Endothelial cell of umbilical vein (primary cell): ENCODE measurements at regions not wholly inside any gene's neighbourhood (a gene's known extent, or its start where the extent isn't known, plus 50 kb on each side); places are given as distances from the start of the nearest gene placed in this dataset.
"Not testable (repeated sequence)": the region's sequence is repeated elsewhere in the genome, so short reads cannot be mapped to it uniquely, and the experiment has no call there.

Experiments used
- BruUV-seq: library from RNA; stranded (reverse); fragments of 400-500 nt; replicated peaks from 2 replicates; lab custom pipeline; 2021; lab: Mats Ljungman, UMichigan
- CTCF ChIA-PET: fragments of 300-600, 350-600 bp; sonication (Branson Sonifier 250); formaldehyde crosslinking; loops from one replicate; lab custom pipeline; 2021; ENCODE audit warnings: antibody characterized with exemption, inconsistent platforms; lab: Charles Lee
- POLR2A ChIA-PET: fragments of 300-600, 350-600 bp; sonication (Branson Sonifier 250); formaldehyde crosslinking; loops from one replicate; lab custom pipeline; 2021; ENCODE audit warnings: antibody characterized with exemption, inconsistent platforms; lab: Charles Lee
- DNase-seq: peaks from one replicate; pipeline ENCODE4 v3.0.0-alpha.2; 2011; ENCODE audit warnings: low read depth, low spot score
- FAIRE-seq: peaks from 2 replicates; lab custom pipeline; 2011; peaks lifted over from hg19 to GRCh38; lab: Jason Lieb, UNC
- H2AFZ ChIP-seq: 2 replicates; pipeline ENCODE4 v1.6.0; 2012; ENCODE audit warnings: low read depth, low read length, control low read depth, inconsistent platforms
- H3K27ac ChIP-seq: 2 replicates; pipeline ENCODE4 v1.5.1; 2011; ENCODE audit warnings: low read depth, mild to moderate bottlenecking, control low read depth, low read length, moderate library complexity; ENCODE audit not compliant: insufficient read depth
- H3K27me3 ChIP-seq, 2 experiments: 2 replicates each; pipeline versions ENCODE4 v1.6.0 to v1.6.1; 2011; ENCODE audit warnings: low read length in 2 of 2, mixed read lengths in 1 of 2; ENCODE audit not compliant: control insufficient read depth in 2 of 2, insufficient read depth in 2 of 2
- H3K36me3 ChIP-seq, 2 experiments: 2 replicates in 1 of 2; 3 replicates in 1 of 2; pipeline ENCODE4 v1.5.1; 2011; ENCODE audit warnings: low read length in 2 of 2, mild to moderate bottlenecking in 1 of 2, moderate library complexity in 1 of 2; ENCODE audit not compliant: control insufficient read depth in 2 of 2, insufficient read depth in 2 of 2; ENCODE audit errors: extremely low read depth in 1 of 2
- H3K4me1 ChIP-seq: 3 replicates; pipeline ENCODE4 v1.5.1; 2011; ENCODE audit warnings: mild to moderate bottlenecking, low read length; ENCODE audit not compliant: control insufficient read depth, insufficient read depth; ENCODE audit errors: extremely low read depth
- H3K4me2 ChIP-seq: 2 replicates; pipeline ENCODE4 v1.6.1; 2011; ENCODE audit warnings: low read length, control low read depth, mixed read lengths; ENCODE audit not compliant: insufficient read depth
- H3K4me3 ChIP-seq, 3 experiments: fragments of 200-600 bp in 1 of 3; sonication (generic), shearing (Covaris generic) in 1 of 3; replicated peaks in 1 of 3; 2 replicates each; pipeline ENCODE4 v1.5.1; 2011 to 2016; ENCODE audit warnings: control low read depth in 3 of 3, low read length in 3 of 3, mild to moderate bottlenecking in 2 of 3, inconsistent platforms in 1 of 3, low read depth in 1 of 3, moderate library complexity in 1 of 3; ENCODE audit not compliant: insufficient read depth in 1 of 3
- H3K79me2 ChIP-seq: 2 replicates; pipeline ENCODE4 v1.6.0; 2012; ENCODE audit warnings: low read length, inconsistent platforms; ENCODE audit not compliant: control insufficient read depth, insufficient read depth
- H3K9ac ChIP-seq: replicated peaks from 2 replicates; pipeline ENCODE3; 2011; ENCODE audit warnings: low read length, control low read depth; ENCODE audit not compliant: insufficient read depth; ENCODE audit errors: extremely low read depth
- H3K9me1 ChIP-seq: replicated peaks from 3 replicates; pipeline ENCODE4 v1.6.0; 2011; ENCODE audit warnings: mild to moderate bottlenecking, low read length; ENCODE audit not compliant: control insufficient read depth, insufficient read depth; ENCODE audit errors: extremely low read depth
- H3K9me3 ChIP-seq: replicated peaks from 2 replicates; pipeline ENCODE4 v1.5.1; 2012; ENCODE audit warnings: low read length, inconsistent platforms; ENCODE audit not compliant: control insufficient read depth, insufficient read depth
- H4K20me1 ChIP-seq: replicated peaks from 2 replicates; pipeline ENCODE3; 2011; ENCODE audit warnings: mild to moderate bottlenecking, low read length; ENCODE audit not compliant: control insufficient read depth, insufficient read depth; ENCODE audit errors: extremely low read depth
- EZH2 ChIP-seq: IDR thresholded peaks from 2 replicates; pipeline ENCODE4 v1.6.1; 2012; ENCODE audit warnings: borderline replicate concordance, low read depth, mild to moderate bottlenecking, moderate library complexity, low read length, inconsistent platforms; ENCODE audit not compliant: severe bottlenecking
- JUN ChIP-seq: IDR thresholded peaks from 2 replicates; pipeline ENCODE4 v1.6.1; 2011; ENCODE audit warnings: borderline replicate concordance, low read depth; ENCODE audit not compliant: insufficient read length, insufficient read depth
- MYC ChIP-seq: IDR thresholded peaks from one replicate; pipeline ENCODE4 v1.6.1; 2011; ENCODE audit warnings: mild to moderate bottlenecking, low read depth, low read length
- POLR2A ChIP-seq: IDR thresholded peaks from 2 replicates; pipeline ENCODE4 v1.6.1; 2012; ENCODE audit warnings: low read depth, mild to moderate bottlenecking, control low read depth, low read length
- dilution Hi-C: fragments of 300-500 bp; cut with MboI; formaldehyde crosslinking; loops from one replicate; pipeline ENCODE4 v1.15.0; 2019; ENCODE audit warnings: low sequenced_read_pairs; ENCODE audit not compliant: extremely low pct_ligation_motif_present
- intact Hi-C: fragments of 100-400 bp; cut with micrococcal nuclease; formaldehyde crosslinking; loops from one replicate; pipeline ENCODE4 v1.10.0; 2022
- TF ChIP-seq, protein P1 (sequence below), 2 donors: IDR thresholded peaks; 1 replicate in 1 of 2; 2 replicates in 1 of 2; pipeline ENCODE4 v1.5.1; 2011; ENCODE audit warnings: low read length in 2 of 2, mild to moderate bottlenecking in 2 of 2, moderate library complexity in 2 of 2, control low read depth in 1 of 2, inconsistent platforms in 1 of 2, low read depth in 1 of 2; ENCODE audit not compliant: insufficient read depth in 1 of 2; ENCODE audit errors: extremely low read depth in 1 of 2
- TF ChIP-seq, protein P2 (sequence below): IDR thresholded peaks from 2 replicates; pipeline ENCODE4 v1.6.1; 2011; ENCODE audit not compliant: insufficient read depth, insufficient read length

DNA sequence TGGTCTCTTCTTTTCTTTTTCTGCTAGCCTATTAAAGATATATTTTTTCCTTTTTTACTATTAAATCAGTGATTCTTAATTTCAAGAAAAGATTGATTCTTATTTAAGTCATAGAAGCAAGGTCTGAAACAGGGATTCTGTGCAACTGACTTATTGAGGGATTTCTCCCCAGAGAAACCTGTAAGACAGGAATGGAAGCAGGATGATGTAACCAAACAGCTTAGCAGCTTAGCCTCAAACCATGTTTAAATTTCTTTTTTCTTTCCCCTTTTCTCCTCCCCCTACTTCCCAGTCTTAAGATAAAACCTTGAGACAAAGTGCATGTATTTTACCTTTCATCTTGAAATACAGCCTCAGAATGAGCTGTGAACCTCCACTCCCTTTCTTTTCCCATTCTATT is 322.8 kb downstream of the NEK10 start:
- BruUV-seq: no TSS peak
- intact Hi-C loops: no loop called here
- no peak overlapping the region for H3K4me2 ChIP-seq
- no peak overlapping the region for H2AFZ ChIP-seq
- dilution Hi-C loops: no loop called here
- no peak overlapping the region for H3K9ac ChIP-seq
- DNase-seq (no peak), FAIRE-seq (no peak)
- no peaks in the 10 kb centered on the region for H3K9me1 ChIP-seq
- H4K20me1 ChIP-seq: no peaks in the 10 kb centered on the region
- ChIA-PET CTCF (no interaction called here), POLR2A (no interaction called here)
- H3K9me3 ChIP-seq: peaks cover 2% of the 10 kb centered on the region
- H3K27me3 ChIP-seq: no peaks in the 10 kb centered on the region
- no peaks in the 10 kb centered on the region for H3K79me2 ChIP-seq
- H3K4me1 ChIP-seq: no peaks in the 10 kb centered on the region
- no peaks in the 10 kb centered on the region for H3K36me3 ChIP-seq
- TF ChIP-seq, protein P1, sequence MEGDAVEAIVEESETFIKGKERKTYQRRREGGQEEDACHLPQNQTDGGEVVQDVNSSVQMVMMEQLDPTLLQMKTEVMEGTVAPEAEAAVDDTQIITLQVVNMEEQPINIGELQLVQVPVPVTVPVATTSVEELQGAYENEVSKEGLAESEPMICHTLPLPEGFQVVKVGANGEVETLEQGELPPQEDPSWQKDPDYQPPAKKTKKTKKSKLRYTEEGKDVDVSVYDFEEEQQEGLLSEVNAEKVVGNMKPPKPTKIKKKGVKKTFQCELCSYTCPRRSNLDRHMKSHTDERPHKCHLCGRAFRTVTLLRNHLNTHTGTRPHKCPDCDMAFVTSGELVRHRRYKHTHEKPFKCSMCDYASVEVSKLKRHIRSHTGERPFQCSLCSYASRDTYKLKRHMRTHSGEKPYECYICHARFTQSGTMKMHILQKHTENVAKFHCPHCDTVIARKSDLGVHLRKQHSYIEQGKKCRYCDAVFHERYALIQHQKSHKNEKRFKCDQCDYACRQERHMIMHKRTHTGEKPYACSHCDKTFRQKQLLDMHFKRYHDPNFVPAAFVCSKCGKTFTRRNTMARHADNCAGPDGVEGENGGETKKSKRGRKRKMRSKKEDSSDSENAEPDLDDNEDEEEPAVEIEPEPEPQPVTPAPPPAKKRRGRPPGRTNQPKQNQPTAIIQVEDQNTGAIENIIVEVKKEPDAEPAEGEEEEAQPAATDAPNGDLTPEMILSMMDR (IDR thresholded peaks at IDR 0.05; ENCODE audit: extremely low read depth in 1 of 2, insufficient read depth in 1 of 2, low read depth in 1 of 2, low read length in 2 of 2): no peak
- TF ChIP-seq POLR2A: no peak
- no peak for TF ChIP-seq MYC
- TF ChIP-seq, protein P2, sequence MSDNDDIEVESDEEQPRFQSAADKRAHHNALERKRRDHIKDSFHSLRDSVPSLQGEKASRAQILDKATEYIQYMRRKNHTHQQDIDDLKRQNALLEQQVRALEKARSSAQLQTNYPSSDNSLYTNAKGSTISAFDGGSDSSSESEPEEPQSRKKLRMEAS: no peak
- TF ChIP-seq EZH2: no peak
- H3K27ac ChIP-seq: no peak overlapping the region
- no peak overlapping the region for H3K4me3 ChIP-seq

DNA sequence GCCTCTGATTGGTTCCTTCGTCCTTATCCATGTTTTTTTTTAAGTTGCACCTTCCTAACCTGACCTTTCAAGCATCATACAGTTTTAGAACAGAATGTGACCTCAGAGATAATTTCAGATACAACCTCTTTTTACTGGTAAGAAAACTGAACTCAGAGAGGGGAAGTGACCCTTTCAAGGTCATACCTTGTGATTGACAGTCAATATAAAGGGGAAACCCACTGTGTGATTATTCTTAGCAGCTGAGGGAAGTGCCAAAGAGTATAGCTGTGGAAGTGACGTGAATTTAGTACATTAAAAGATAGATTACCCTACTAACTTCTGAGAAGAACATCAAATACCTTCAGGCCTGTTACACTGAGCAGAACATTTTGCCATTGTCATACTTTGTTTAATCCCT is 319.4 kb downstream of the NEK10 start:
- dilution Hi-C loops (no loop called here), intact Hi-C loops (no loop called here)
- no peaks in the 10 kb centered on the region for H3K79me2 ChIP-seq
- H3K9me1 ChIP-seq: no peaks in the 10 kb centered on the region
- no peak overlapping the region for H3K27ac ChIP-seq
- no peaks in the 10 kb centered on the region for H3K36me3 ChIP-seq
- TF ChIP-seq MYC (no peak), EZH2 (no peak), JUN (no peak), POLR2A (no peak)
- TF ChIP-seq, protein P1 (IDR thresholded peaks at IDR 0.05; ENCODE audit: extremely low read depth in 1 of 2, insufficient read depth in 1 of 2, low read depth in 1 of 2, low read length in 2 of 2): no peak
- FAIRE-seq (no peak), DNase-seq (no peak)
- no peaks in the 10 kb centered on the region for H3K27me3 ChIP-seq
- H3K9me3 ChIP-seq: peaks cover 2% of the 10 kb centered on the region
- ChIA-PET CTCF (no interaction called here), POLR2A (no interaction called here)
- no peak overlapping the region for H2AFZ ChIP-seq
- no peaks in the 10 kb centered on the region for H3K4me1 ChIP-seq
- no peak overlapping the region for H3K4me2 ChIP-seq
- H3K4me3 ChIP-seq: no peak overlapping the region
- BruUV-seq: no TSS peak
- H3K9ac ChIP-seq: no peak overlapping the region
- H4K20me1 ChIP-seq: no peaks in the 10 kb centered on the region

DNA sequence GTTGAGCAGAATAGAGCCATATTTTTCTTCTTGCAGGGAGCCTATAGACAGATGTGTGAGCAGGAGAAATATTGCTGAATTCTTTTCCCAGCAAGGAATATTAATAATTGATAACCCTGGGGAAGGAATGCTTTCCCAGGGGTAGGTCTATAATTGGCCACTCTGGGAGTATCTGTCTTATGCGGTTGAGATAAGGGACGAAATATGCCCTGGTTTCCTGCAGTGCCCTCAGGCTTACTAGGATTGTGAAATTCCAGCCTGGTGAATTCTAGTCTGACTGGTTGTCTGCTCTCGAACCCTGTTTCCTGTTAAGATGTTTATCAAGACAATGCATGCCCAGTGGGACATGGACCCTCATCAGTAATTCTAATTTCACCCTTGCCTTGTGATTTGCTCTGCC is 317.7 kb downstream of the NEK10 start:
- H3K79me2 ChIP-seq, FAIRE-seq, H3K9ac ChIP-seq, H3K27me3 ChIP-seq, H3K9me1 ChIP-seq, BruUV-seq, POLR2A ChIA-PET, H3K4me3 ChIP-seq, CTCF ChIA-PET, H3K36me3 ChIP-seq, H3K4me1 ChIP-seq, H3K4me2 ChIP-seq, H2AFZ ChIP-seq, DNase-seq, H3K27ac ChIP-seq, H4K20me1 ChIP-seq, H3K9me3 ChIP-seq, intact Hi-C loops, dilution Hi-C loops: not testable (repeated sequence)
